ENCODE measurements at regions not wholly inside any gene's neighbourhood (a gene's known extent, or its start where the extent isn't known, plus 50 kb on each side); places are given as distances from the start of the nearest gene placed in this dataset.

GRCh38 chr3:66672830-66673229 is 172.0 kb upstream of the LRIG1 start:
- TF ChIP-seq, protein P1, sequence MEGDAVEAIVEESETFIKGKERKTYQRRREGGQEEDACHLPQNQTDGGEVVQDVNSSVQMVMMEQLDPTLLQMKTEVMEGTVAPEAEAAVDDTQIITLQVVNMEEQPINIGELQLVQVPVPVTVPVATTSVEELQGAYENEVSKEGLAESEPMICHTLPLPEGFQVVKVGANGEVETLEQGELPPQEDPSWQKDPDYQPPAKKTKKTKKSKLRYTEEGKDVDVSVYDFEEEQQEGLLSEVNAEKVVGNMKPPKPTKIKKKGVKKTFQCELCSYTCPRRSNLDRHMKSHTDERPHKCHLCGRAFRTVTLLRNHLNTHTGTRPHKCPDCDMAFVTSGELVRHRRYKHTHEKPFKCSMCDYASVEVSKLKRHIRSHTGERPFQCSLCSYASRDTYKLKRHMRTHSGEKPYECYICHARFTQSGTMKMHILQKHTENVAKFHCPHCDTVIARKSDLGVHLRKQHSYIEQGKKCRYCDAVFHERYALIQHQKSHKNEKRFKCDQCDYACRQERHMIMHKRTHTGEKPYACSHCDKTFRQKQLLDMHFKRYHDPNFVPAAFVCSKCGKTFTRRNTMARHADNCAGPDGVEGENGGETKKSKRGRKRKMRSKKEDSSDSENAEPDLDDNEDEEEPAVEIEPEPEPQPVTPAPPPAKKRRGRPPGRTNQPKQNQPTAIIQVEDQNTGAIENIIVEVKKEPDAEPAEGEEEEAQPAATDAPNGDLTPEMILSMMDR (conservative IDR thresholded peaks at IDR 0.05; ENCODE audit: low read depth, low read length) = no peak
- H3K4me3 ChIP-seq (ENCODE audit: low read depth, low read length) = no peak overlapping the region
- DNase-seq (ENCODE audit: low read depth) = no peak

DNA sequence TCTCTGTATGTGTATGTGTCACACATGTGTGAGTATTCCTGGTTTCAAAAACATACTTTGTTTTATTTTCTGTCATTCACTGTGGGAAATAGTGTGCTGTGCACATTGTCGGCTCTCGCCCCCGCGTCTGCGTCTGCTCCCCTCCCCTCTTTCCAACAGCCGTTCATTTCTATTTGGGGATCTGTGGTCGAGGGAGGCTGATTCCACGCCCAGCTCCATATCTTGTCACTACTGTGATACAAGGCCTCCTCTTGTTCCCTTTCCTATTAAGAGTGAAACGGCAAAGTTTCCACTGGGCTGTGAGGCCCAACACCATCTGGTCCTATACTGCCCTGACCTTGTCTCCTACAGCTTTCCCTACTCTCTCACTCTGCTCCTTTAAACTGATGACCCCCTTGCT is 172.5 kb upstream of the LRIG1 start:
- TF ChIP-seq, protein P1 (conservative IDR thresholded peaks at IDR 0.05; ENCODE audit: low read depth, low read length) = no peak

GRCh38 chr3:66675366-66675765 is 174.5 kb upstream of the LRIG1 start:
- TF ChIP-seq, protein P1 (conservative IDR thresholded peaks at IDR 0.05; ENCODE audit: low read depth, low read length) = no peak
- H3K4me3 ChIP-seq (ENCODE audit: low read depth, low read length) = no peak overlapping the region
- peak; percentile 85 for DNase-seq (ENCODE audit: low read depth)

More for the DNA sequence above, 172.5 kb upstream of the LRIG1 start:
- H3K4me3 ChIP-seq (ENCODE audit: low read depth, low read length) = no peak overlapping the region
- DNase-seq (ENCODE audit: low read depth) = no peak

- DNase-seq (ENCODE audit: low read depth) = no peak
- TF ChIP-seq, protein P1 (conservative IDR thresholded peaks at IDR 0.05; ENCODE audit: low read depth, low read length) = no peak
- no peak overlapping the region for H3K4me3 ChIP-seq (ENCODE audit: low read depth, low read length)
Measured at GRCh38 chr3:66692042-66692765, 191.4 kb upstream of the LRIG1 start.

DNA sequence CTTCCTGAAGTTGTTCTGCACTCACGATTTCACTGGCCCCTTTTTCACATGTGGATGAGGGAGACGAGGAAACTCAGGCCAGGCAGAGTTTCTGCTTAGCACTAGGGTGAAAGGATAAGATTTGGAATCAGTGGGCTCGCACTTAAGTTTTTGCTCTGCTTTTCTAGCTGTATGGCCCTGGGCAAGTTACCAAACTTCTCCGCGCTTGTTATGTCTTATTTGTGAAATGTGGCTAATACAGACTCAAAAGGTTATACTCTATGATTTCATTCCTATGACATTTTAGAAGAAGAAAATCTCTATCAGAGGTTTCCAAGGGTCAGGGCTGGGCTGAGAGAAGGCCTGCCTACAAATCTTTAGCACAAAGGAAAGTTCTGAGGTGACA is 191.9 kb upstream of the LRIG1 start:
- peak; percentile 6 for DNase-seq (ENCODE audit: low read depth)
- TF ChIP-seq, protein P1 (conservative IDR thresholded peaks at IDR 0.05; ENCODE audit: low read depth, low read length) = no peak
- H3K4me3 ChIP-seq (ENCODE audit: low read depth, low read length) = no peak overlapping the region

DNA sequence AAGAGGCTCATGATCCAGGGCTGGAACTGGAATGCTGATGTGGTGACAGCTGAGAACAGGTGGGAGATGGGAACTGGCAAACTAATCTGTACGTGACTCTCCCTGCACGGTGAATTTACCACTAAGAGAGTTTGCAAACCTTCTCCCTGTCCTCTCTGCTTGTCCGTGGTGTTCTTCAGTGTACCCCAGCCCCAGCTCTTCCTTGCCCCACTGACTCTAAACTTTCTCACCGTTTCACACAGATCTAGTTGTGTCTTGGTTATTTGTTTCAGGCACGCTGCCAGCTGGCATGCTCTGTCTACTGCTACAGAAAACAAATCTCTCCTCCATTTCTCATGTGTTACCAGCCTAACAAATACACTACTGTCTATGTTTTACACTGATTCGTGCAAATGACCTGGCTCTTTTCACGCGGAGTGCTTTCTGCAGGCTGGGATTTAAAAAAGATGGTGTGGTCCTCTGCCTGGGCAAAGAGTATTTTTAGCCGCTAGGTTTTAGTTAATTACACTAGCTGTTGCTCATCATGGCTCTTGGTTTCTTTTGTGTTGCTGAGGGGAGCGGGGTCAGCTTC is 192.7 kb upstream of the LRIG1 start:
- H3K4me3 ChIP-seq (ENCODE audit: low read depth, low read length) = no peak overlapping the region
- TF ChIP-seq, protein P1 (conservative IDR thresholded peaks at IDR 0.05; ENCODE audit: low read depth, low read length) = no peak
- peak; percentile 73 for DNase-seq (ENCODE audit: low read depth)

GRCh38 chr3:66702126-66702525 is 201.3 kb upstream of the LRIG1 start:
- TF ChIP-seq, protein P1 (conservative IDR thresholded peaks at IDR 0.05; ENCODE audit: low read depth, low read length) = no peak
- DNase-seq (ENCODE audit: low read depth) = no peak
- H3K4me3 ChIP-seq (ENCODE audit: low read depth, low read length) = no peak overlapping the region

All from choroid plexus epithelial cell (primary cell).